Thyroid gland (tissue), 4 donors: ENCODE measurements at regions not wholly inside any gene's neighbourhood (a gene's known extent, or its start where the extent isn't known, plus 50 kb on each side); places are given as distances from the start of the nearest gene placed in this dataset.

Experiments
- CTCF ChIP-seq, 6 experiments: fragments of 200-600 bp in 3 of 6; fragments of 450-650 bp in 3 of 6; sonication (generic) in 3 of 6; IDR thresholded peaks; one replicate each; pipeline ENCODE4 v1.5.1; 2016 to 2019; ENCODE audit warnings: antibody characterized with exemption in 6 of 6, mild to moderate bottlenecking in 2 of 6, inconsistent platforms in 1 of 6, moderate library complexity in 1 of 6
- POLR2A ChIP-seq, 2 donors: fragments of 450-650 bp; IDR thresholded peaks; one replicate each; pipeline ENCODE4 v1.6.1; 2017; ENCODE audit warnings: antibody characterized with exemption in 2 of 2, mild to moderate bottlenecking in 2 of 2, moderate library complexity in 1 of 2

- no peak for TF ChIP-seq CTCF (IDR thresholded peaks at IDR 0.05)
- TF ChIP-seq POLR2A (IDR thresholded peaks at IDR 0.05), result no peak
Observed at GRCh38 chr15:94709319-94709718, 478.0 kb downstream of the MCTP2 start.
